Suprapubic skin (tissue), 4 donors: ENCODE measurements at regions not wholly inside any gene's neighbourhood (a gene's known extent, or its start where the extent isn't known, plus 50 kb on each side); places are given as distances from the start of the nearest gene placed in this dataset.

Source experiments
- CTCF ChIP-seq, 2 donors: fragments of 200-600 bp in 1 of 2; fragments of 450-650 bp in 1 of 2; sonication (generic) in 1 of 2; IDR thresholded peaks; one replicate each; pipeline ENCODE4 v1.5.1; 2016 to 2019; ENCODE audit warnings: antibody characterized with exemption in 2 of 2, mild to moderate bottlenecking in 1 of 2, moderate library complexity in 1 of 2
- POLR2A ChIP-seq, 2 donors: fragments of 450-650 bp; IDR thresholded peaks; one replicate each; pipeline ENCODE4 v1.6.1; 2017; ENCODE audit warnings: antibody characterized with exemption in 2 of 2, mild to moderate bottlenecking in 2 of 2, moderate library complexity in 2 of 2
- POLR2AphosphoS5 ChIP-seq, 3 donors: sonication (generic); formaldehyde crosslinking; IDR thresholded peaks; one replicate each; pipeline ENCODE4 v1.6.1; 2017; ENCODE audit warnings: antibody characterized with exemption in 3 of 3

GRCh38 chr10:33626798-33627466 is 292.5 kb upstream of the NRP1 start:
- TF ChIP-seq POLR2AphosphoS5 (IDR thresholded peaks at IDR 0.05) (no peak), CTCF (IDR thresholded peaks at IDR 0.05) (no peak), POLR2A (IDR thresholded peaks at IDR 0.05) (no peak)
